GM23338 (cell line): ENCODE measurements at regions not wholly inside any gene's neighbourhood (a gene's known extent, or its start where the extent isn't known, plus 50 kb on each side); places are given as distances from the start of the nearest gene placed in this dataset.

ENCODE experiments used
- ATAC-seq: fragments of 200-7000 bp; cut with Tn5 transposase; 3 replicates; pipeline ENCODE4 v1.9.1; 2020
- DNase-seq: peaks from one replicate; pipeline ENCODE4 v3.0.0-alpha.2; 2015; ENCODE audit warnings: low spot score
- H2AFZ ChIP-seq: fragments of 200-600 bp; sonication (generic); 2 replicates; pipeline ENCODE4 v1.8.0; 2016; ENCODE audit warnings: antibody characterized with exemption, mild to moderate bottlenecking, moderate library complexity
- H3F3A ChIP-seq: fragments of 200-600 bp; sonication (generic); replicated peaks from 2 replicates; pipeline ENCODE4 v1.8.0; 2017; ENCODE audit warnings: antibody characterized with exemption, mixed run types, low read depth
- H3K27ac ChIP-seq: fragments of 200-600 bp; sonication (generic); 2 replicates; pipeline ENCODE4 v1.6.1; 2016; ENCODE audit warnings: low read depth
- H3K27me3 ChIP-seq: fragments of 200-600 bp; sonication (generic); 2 replicates; pipeline ENCODE4 v1.8.0; 2016; ENCODE audit warnings: mild to moderate bottlenecking, mixed run types, moderate library complexity; ENCODE audit not compliant: insufficient read depth
- H3K36me3 ChIP-seq: fragments of 200-600 bp; sonication (generic); 2 replicates; pipeline ENCODE4 v1.8.0; 2016; ENCODE audit warnings: mild to moderate bottlenecking; ENCODE audit not compliant: insufficient read depth
- H3K4me1 ChIP-seq: fragments of 200-600 bp; sonication (generic); 2 replicates; pipeline ENCODE4 v1.8.0; 2016; ENCODE audit warnings: mild to moderate bottlenecking, moderate library complexity; ENCODE audit not compliant: insufficient read depth
- H3K4me2 ChIP-seq: fragments of 200-600 bp; sonication (generic); 2 replicates; pipeline ENCODE4 v1.7.1; 2017; ENCODE audit warnings: mixed run types
- H3K4me3 ChIP-seq: fragments of 200-600 bp; sonication (generic); 2 replicates; pipeline ENCODE4 v1.6.1; 2016; ENCODE audit warnings: mixed run types
- H3K79me2 ChIP-seq: fragments of 200-600 bp; sonication (generic); replicated peaks from 2 replicates; pipeline ENCODE4 v1.8.0; 2017; ENCODE audit warnings: mild to moderate bottlenecking; ENCODE audit not compliant: insufficient read depth
- H3K9me2 ChIP-seq: fragments of 200-600 bp; sonication (generic); 2 replicates; pipeline ENCODE4 v1.8.0; 2017; ENCODE audit not compliant: insufficient read depth
- H4K20me1 ChIP-seq: fragments of 200-600 bp; sonication (generic); replicated peaks from 2 replicates; pipeline ENCODE4 v1.8.0; 2017; ENCODE audit warnings: mild to moderate bottlenecking; ENCODE audit not compliant: insufficient read depth
- H3K27ac Mint-ChIP-seq: 2 replicates; pipeline ENCODE4 v1.8.0; 2020; ENCODE audit warnings: inconsistent platforms, mild to moderate bottlenecking, moderate library complexity, mixed read lengths
- H3K27me3 Mint-ChIP-seq: 3 replicates; pipeline ENCODE4 v1.8.0; 2022; ENCODE audit warnings: low read depth, mild to moderate bottlenecking, moderate library complexity, mixed read lengths, inconsistent platforms; ENCODE audit not compliant: insufficient read depth, poor library complexity
- H3K36me3 Mint-ChIP-seq: 3 replicates; pipeline ENCODE4 v1.8.0; 2021; ENCODE audit warnings: low read depth, mild to moderate bottlenecking, inconsistent platforms, moderate library complexity, mixed read lengths
- H3K4me1 Mint-ChIP-seq: 3 replicates; pipeline ENCODE4 v1.8.0; 2020; ENCODE audit warnings: mild to moderate bottlenecking, inconsistent platforms, mixed read lengths
- H3K4me3 Mint-ChIP-seq: 3 replicates; pipeline ENCODE4 v1.8.0; 2021; ENCODE audit warnings: moderate library complexity, mild to moderate bottlenecking, inconsistent platforms, mixed read lengths
- H3K9me3 Mint-ChIP-seq: 3 replicates; pipeline ENCODE4 v1.8.0; 2020; ENCODE audit warnings: moderate library complexity, mild to moderate bottlenecking, inconsistent platforms, mixed read lengths
- CREB1 ChIP-seq: fragments of 250-450 bp; sonication (Bioruptor Pico); IDR thresholded peaks from 2 replicates; pipeline ENCODE4 v1.5.0; 2020; ENCODE audit warnings: low read depth, mild to moderate bottlenecking, moderate library complexity
- EZH2 ChIP-seq: fragments of 200-600 bp; sonication (generic); IDR thresholded peaks from one replicate; pipeline ENCODE4 v1.8.0; 2017; ENCODE audit warnings: antibody characterized with exemption, mild to moderate bottlenecking, low read depth; ENCODE audit not compliant: unreplicated experiment
- EZH2phosphoT487 ChIP-seq: fragments of 200-600 bp; sonication (generic); IDR thresholded peaks from one replicate; pipeline ENCODE4 v1.8.1; 2018; ENCODE audit warnings: antibody characterized with exemption; ENCODE audit not compliant: unreplicated experiment
- JUNB ChIP-seq: IDR thresholded peaks from one replicate; pipeline ENCODE4 v1.6.1; 2016; ENCODE audit warnings: antibody characterized with exemption; ENCODE audit not compliant: unreplicated experiment
- NANOG ChIP-seq: IDR thresholded peaks from 2 replicates; pipeline ENCODE4 v1.6.1; 2016; ENCODE audit warnings: antibody characterized with exemption, borderline replicate concordance
- POLR2AphosphoS5 ChIP-seq: IDR thresholded peaks from 2 replicates; pipeline ENCODE4 v1.6.1; 2016; ENCODE audit warnings: antibody characterized with exemption, low read depth
- STAT1 ChIP-seq: IDR thresholded peaks from one replicate; pipeline ENCODE4 v1.6.1; 2016; ENCODE audit warnings: antibody characterized with exemption; ENCODE audit not compliant: unreplicated experiment
- ZNF114 ChIP-seq: fragments of 250-450 bp; sonication (Bioruptor Pico); IDR thresholded peaks from 2 replicates; pipeline ENCODE4 v1.5.0; 2020; ENCODE audit warnings: mild to moderate bottlenecking, moderate library complexity
- ZNF331 ChIP-seq: fragments of 250-450 bp; sonication (Bioruptor Pico); IDR thresholded peaks from 2 replicates; pipeline ENCODE4 v1.5.0; 2020; ENCODE audit warnings: low read depth, mild to moderate bottlenecking, moderate library complexity
- TF ChIP-seq, protein P1 (sequence below), 2 experiments: fragments of 200-600 bp in 1 of 2; sonication (generic) in 1 of 2; conservative IDR thresholded peaks; 2 replicates each; pipeline versions ENCODE4 v1.5.1 to v1.6.1; 2016 to 2017; ENCODE audit warnings: antibody characterized with exemption in 2 of 2, low read depth in 2 of 2, mild to moderate bottlenecking in 2 of 2, moderate library complexity in 1 of 2
- TF ChIP-seq, protein P2 (sequence below): IDR thresholded peaks from 2 replicates; pipeline ENCODE4 v1.6.1; 2016; ENCODE audit warnings: antibody characterized with exemption
- TF ChIP-seq, protein P3 (sequence below): fragments of 250-450 bp; sonication (Bioruptor Pico); IDR thresholded peaks from 2 replicates; pipeline ENCODE4 v1.5.0; 2020; ENCODE audit warnings: mild to moderate bottlenecking, moderate library complexity

DNA sequence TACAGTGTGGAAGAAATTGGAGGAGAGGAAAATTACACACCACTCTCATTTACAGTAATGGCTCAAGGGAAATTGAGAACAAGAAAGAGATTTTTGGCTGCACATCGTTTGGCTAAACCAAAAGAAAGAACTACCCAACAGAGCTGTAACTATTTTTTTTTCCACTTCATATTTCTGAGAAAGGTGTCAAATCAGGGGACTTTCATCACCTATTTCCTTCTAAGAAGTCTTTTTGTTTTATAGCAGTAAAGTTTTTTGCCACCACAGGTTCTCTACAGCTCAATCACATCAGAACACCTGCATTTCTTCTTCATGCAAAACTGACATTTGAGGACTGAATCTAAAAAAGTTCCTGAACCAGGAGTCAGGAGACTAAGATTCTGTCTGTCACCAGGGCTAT lies 57.5 kb upstream of the TNIP3 start (continued):
- TF ChIP-seq, protein P1, sequence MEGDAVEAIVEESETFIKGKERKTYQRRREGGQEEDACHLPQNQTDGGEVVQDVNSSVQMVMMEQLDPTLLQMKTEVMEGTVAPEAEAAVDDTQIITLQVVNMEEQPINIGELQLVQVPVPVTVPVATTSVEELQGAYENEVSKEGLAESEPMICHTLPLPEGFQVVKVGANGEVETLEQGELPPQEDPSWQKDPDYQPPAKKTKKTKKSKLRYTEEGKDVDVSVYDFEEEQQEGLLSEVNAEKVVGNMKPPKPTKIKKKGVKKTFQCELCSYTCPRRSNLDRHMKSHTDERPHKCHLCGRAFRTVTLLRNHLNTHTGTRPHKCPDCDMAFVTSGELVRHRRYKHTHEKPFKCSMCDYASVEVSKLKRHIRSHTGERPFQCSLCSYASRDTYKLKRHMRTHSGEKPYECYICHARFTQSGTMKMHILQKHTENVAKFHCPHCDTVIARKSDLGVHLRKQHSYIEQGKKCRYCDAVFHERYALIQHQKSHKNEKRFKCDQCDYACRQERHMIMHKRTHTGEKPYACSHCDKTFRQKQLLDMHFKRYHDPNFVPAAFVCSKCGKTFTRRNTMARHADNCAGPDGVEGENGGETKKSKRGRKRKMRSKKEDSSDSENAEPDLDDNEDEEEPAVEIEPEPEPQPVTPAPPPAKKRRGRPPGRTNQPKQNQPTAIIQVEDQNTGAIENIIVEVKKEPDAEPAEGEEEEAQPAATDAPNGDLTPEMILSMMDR (conservative IDR thresholded peaks at IDR 0.05; ENCODE audit: low read depth in 2 of 2): no peak

DNA sequence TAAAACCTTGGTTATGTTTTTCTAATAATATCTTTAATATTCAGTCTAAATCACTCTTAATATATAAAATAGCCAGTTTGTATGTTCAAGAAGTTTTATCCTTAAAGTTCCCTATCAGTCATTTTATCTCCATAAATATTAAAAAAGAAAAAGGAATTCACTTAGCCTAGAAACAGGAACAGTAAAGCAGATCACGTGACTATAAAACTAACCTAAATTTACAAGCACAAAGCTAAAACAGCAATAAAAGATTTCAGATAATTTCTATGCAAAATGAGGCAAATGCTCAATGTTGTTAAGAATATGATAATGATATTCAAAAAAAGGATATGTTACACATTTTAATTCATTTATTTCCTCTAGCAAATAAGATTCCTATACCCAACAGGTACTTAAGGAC lies 57.1 kb upstream of the TNIP3 start:
- no peaks in the 10 kb centered on the region for H3F3A ChIP-seq
- no peaks in the 10 kb centered on the region for H3K27me3 ChIP-seq
- H3K4me3 Mint-ChIP-seq: no peak overlapping the region
- no peaks in the 10 kb centered on the region for H3K27me3 Mint-ChIP-seq
- H3K36me3 ChIP-seq: no peaks in the 10 kb centered on the region
- H3K4me3 ChIP-seq: no peak overlapping the region
- ATAC-seq (no peak), DNase-seq (no peak)
- no peak for TF ChIP-seq EZH2
- no peak for TF ChIP-seq EZH2phosphoT487
- TF ChIP-seq STAT1: no peak
- no peak for TF ChIP-seq JUNB
- TF ChIP-seq CREB1 (CRISPR knock-in tag): no peak
- no peak for TF ChIP-seq NANOG
- TF ChIP-seq, protein P2, sequence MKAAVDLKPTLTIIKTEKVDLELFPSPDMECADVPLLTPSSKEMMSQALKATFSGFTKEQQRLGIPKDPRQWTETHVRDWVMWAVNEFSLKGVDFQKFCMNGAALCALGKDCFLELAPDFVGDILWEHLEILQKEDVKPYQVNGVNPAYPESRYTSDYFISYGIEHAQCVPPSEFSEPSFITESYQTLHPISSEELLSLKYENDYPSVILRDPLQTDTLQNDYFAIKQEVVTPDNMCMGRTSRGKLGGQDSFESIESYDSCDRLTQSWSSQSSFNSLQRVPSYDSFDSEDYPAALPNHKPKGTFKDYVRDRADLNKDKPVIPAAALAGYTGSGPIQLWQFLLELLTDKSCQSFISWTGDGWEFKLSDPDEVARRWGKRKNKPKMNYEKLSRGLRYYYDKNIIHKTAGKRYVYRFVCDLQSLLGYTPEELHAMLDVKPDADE: no peak
- TF ChIP-seq, protein P3, sequence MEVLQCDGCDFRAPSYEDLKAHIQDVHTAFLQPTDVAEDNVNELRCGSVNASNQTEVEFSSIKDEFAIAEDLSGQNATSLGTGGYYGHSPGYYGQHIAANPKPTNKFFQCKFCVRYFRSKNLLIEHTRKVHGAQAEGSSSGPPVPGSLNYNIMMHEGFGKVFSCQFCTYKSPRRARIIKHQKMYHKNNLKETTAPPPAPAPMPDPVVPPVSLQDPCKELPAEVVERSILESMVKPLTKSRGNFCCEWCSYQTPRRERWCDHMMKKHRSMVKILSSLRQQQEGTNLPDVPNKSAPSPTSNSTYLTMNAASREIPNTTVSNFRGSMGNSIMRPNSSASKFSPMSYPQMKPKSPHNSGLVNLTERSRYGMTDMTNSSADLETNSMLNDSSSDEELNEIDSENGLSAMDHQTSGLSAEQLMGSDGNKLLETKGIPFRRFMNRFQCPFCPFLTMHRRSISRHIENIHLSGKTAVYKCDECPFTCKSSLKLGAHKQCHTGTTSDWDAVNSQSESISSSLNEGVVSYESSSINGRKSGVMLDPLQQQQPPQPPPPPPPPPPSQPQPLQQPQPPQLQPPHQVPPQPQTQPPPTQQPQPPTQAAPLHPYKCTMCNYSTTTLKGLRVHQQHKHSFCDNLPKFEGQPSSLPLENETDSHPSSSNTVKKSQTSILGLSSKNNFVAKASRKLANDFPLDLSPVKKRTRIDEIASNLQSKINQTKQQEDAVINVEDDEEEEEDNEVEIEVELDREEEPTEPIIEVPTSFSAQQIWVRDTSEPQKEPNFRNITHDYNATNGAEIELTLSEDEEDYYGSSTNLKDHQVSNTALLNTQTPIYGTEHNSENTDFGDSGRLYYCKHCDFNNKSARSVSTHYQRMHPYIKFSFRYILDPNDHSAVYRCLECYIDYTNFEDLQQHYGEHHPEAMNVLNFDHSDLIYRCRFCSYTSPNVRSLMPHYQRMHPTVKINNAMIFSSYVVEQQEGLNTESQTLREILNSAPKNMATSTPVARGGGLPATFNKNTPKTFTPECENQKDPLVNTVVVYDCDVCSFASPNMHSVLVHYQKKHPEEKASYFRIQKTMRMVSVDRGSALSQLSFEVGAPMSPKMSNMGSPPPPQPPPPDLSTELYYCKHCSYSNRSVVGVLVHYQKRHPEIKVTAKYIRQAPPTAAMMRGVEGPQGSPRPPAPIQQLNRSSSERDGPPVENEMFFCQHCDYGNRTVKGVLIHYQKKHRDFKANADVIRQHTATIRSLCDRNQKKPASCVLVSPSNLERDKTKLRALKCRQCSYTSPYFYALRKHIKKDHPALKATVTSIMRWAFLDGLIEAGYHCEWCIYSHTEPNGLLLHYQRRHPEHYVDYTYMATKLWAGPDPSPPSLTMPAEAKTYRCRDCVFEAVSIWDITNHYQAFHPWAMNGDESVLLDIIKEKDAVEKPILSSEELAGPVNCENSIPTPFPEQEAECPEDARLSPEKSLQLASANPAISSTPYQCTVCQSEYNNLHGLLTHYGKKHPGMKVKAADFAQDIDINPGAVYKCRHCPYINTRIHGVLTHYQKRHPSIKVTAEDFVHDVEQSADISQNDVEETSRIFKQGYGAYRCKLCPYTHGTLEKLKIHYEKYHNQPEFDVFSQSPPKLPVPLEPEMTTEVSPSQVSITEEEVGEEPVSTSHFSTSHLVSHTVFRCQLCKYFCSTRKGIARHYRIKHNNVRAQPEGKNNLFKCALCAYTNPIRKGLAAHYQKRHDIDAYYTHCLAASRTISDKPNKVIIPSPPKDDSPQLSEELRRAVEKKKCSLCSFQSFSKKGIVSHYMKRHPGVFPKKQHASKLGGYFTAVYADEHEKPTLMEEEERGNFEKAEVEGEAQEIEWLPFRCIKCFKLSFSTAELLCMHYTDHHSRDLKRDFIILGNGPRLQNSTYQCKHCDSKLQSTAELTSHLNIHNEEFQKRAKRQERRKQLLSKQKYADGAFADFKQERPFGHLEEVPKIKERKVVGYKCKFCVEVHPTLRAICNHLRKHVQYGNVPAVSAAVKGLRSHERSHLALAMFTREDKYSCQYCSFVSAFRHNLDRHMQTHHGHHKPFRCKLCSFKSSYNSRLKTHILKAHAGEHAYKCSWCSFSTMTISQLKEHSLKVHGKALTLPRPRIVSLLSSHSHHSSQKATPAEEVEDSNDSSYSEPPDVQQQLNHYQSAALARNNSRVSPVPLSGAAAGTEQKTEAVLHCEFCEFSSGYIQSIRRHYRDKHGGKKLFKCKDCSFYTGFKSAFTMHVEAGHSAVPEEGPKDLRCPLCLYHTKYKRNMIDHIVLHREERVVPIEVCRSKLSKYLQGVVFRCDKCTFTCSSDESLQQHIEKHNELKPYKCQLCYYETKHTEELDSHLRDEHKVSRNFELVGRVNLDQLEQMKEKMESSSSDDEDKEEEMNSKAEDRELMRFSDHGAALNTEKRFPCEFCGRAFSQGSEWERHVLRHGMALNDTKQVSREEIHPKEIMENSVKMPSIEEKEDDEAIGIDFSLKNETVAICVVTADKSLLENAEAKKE (CRISPR knock-in tag): no peak
- TF ChIP-seq, protein P1 (conservative IDR thresholded peaks at IDR 0.05; ENCODE audit: low read depth in 2 of 2): no peak
- no peak for TF ChIP-seq ZNF331
- no peak for TF ChIP-seq ZNF114
- TF ChIP-seq POLR2AphosphoS5: no peak
- H3K4me1 Mint-ChIP-seq: no peaks in the 10 kb centered on the region; the same call in 2 of the 3 replicates
- H2AFZ ChIP-seq: no peak overlapping the region
- no peaks in the 10 kb centered on the region for H3K36me3 Mint-ChIP-seq
- H3K9me2 ChIP-seq: no peaks in the 10 kb centered on the region
- H3K4me1 ChIP-seq: no peaks in the 10 kb centered on the region
- no peak overlapping the region for H3K27ac Mint-ChIP-seq
- no peaks in the 10 kb centered on the region for H3K9me3 Mint-ChIP-seq
- no peak overlapping the region for H3K4me2 ChIP-seq
- no peaks in the 10 kb centered on the region for H3K79me2 ChIP-seq
- H4K20me1 ChIP-seq: no peaks in the 10 kb centered on the region
- H3K27ac ChIP-seq: no peak overlapping the region
